ENCODE measurements at regions not wholly inside any gene's neighbourhood (a gene's known extent, or its start where the extent isn't known, plus 50 kb on each side); places are given as distances from the start of the nearest gene placed in this dataset.

GRCh38 chr2:239534581-239535412 lies 134.0 kb upstream of the HDAC4 start:
- H3K27ac ChIP-seq: no peak overlapping the region
- 86% methylated on average over 8 of the region's 14 CpGs for WGBS
- H3K4me1 ChIP-seq: peaks cover 16% of the 10 kb centered on the region

GRCh38 chr2:239533569-239534316 lies 132.9 kb upstream of the HDAC4 start:
- Histone ChIP-seq H3K27ac (no peak overlapping the region), H3K9me3 (no peaks in the 10 kb centered on the region), H3K27me3 (peaks cover 3% of the 10 kb centered on the region), H3K4me3 (no peak overlapping the region), H3K36me3 (no peaks in the 10 kb centered on the region), H3K4me1 (peaks cover 16% of the 10 kb centered on the region)
- whole genome bisulfite sequencing: 59% methylated on average over 9 of the region's 10 CpGs
- DNase-seq (ENCODE audit: low spot score in 2 of 2): no peak
- TF ChIP-seq EP300 (IDR thresholded peaks at IDR 0.05): no peak
- no peak for TF ChIP-seq CTCF (IDR thresholded peaks at IDR 0.05)
- no peak for TF ChIP-seq POLR2AphosphoS5 (IDR thresholded peaks at IDR 0.05)
- TF ChIP-seq POLR2A (IDR thresholded peaks at IDR 0.05): no peak

More at GRCh38 chr2:239534581-239535412, 134.0 kb upstream of the HDAC4 start:
- no peak overlapping the region for H3K4me3 ChIP-seq
- peaks cover 3% of the 10 kb centered on the region for H3K27me3 ChIP-seq
- TF ChIP-seq POLR2A (IDR thresholded peaks at IDR 0.05) (no peak), POLR2AphosphoS5 (IDR thresholded peaks at IDR 0.05) (no peak), EP300 (IDR thresholded peaks at IDR 0.05) (no peak), CTCF (IDR thresholded peaks at IDR 0.05) (no peak)
- no peaks in the 10 kb centered on the region for H3K9me3 ChIP-seq
- no peaks in the 10 kb centered on the region for H3K36me3 ChIP-seq
- no peak for DNase-seq (ENCODE audit: low spot score in 2 of 2)

- peaks cover 16% of the 10 kb centered on the region for H3K4me1 ChIP-seq
- DNase-seq (ENCODE audit: low spot score in 2 of 2): no peak
- no peak overlapping the region for H3K4me3 ChIP-seq
- no peaks in the 10 kb centered on the region for H3K36me3 ChIP-seq
- no peak for TF ChIP-seq CTCF (IDR thresholded peaks at IDR 0.05)
- TF ChIP-seq EP300 (IDR thresholded peaks at IDR 0.05): no peak
- no peak overlapping the region for H3K27ac ChIP-seq
- 48% methylated on average over 9 of the region's 10 CpGs for WGBS
- peaks cover 3% of the 10 kb centered on the region for H3K27me3 ChIP-seq
- H3K9me3 ChIP-seq: no peaks in the 10 kb centered on the region
Observed at GRCh38 chr2:239532859-239533258, 132.0 kb upstream of the HDAC4 start.

GRCh38 chr2:239532250-239532649 lies 131.4 kb upstream of the HDAC4 start:
- 80% methylated on average over 10 of the region's 19 CpGs for WGBS
- Histone ChIP-seq H3K27me3 (peaks cover 3% of the 10 kb centered on the region), H3K9me3 (no peaks in the 10 kb centered on the region), H3K4me3 (no peak overlapping the region), H3K27ac (no peak overlapping the region), H3K4me1 (peaks cover 16% of the 10 kb centered on the region), H3K36me3 (no peaks in the 10 kb centered on the region)
- TF ChIP-seq POLR2AphosphoS5 (IDR thresholded peaks at IDR 0.05) (no peak), EP300 (IDR thresholded peaks at IDR 0.05) (no peak), CTCF (IDR thresholded peaks at IDR 0.05) (no peak), POLR2A (IDR thresholded peaks at IDR 0.05) (no peak)
- no peak for DNase-seq (ENCODE audit: low spot score in 2 of 2)

All from suprapubic skin (tissue), 4 donors.